Right atrium auricular region (tissue), 2 donors: ENCODE measurements at regions not wholly inside any gene's neighbourhood (a gene's known extent, or its start where the extent isn't known, plus 50 kb on each side); places are given as distances from the start of the nearest gene placed in this dataset.

Experiments used
- DNase-seq: peaks from one replicate; pipeline ENCODE4 v3.0.0-alpha.2; 2019; ENCODE audit warnings: low spot score
- H3K27ac ChIP-seq, 2 donors: fragments of 200-600 bp; sonication (generic); 1 replicate in 1 of 2; 2 replicates in 1 of 2; pipeline ENCODE4 v1.5.1; 2016 to 2019
- H3K27me3 ChIP-seq, 2 donors: fragments of 200-600 bp; sonication (generic); one replicate each; pipeline versions ENCODE4 v1.5.1 to v1.6.0; 2017 to 2019
- H3K36me3 ChIP-seq: fragments of 200-600 bp; sonication (generic); one replicate; pipeline ENCODE4 v1.5.1; 2016
- H3K4me1 ChIP-seq, 2 donors: fragments of 200-600 bp; sonication (generic); one replicate each; pipeline versions ENCODE4 v1.5.1 to v1.6.0; 2017 to 2019
- H3K4me3 ChIP-seq, 2 donors: fragments of 200-600 bp; sonication (generic); 1 replicate in 1 of 2; 2 replicates in 1 of 2; pipeline ENCODE4 v1.5.1; 2017 to 2019; ENCODE audit warnings: mild to moderate bottlenecking in 1 of 2, moderate library complexity in 1 of 2
- H3K9me3 ChIP-seq, 2 donors: fragments of 200-600 bp; sonication (generic); one replicate each; pipeline ENCODE4 v1.5.1; 2019
- CTCF ChIP-seq, 2 donors: fragments of 200-600 bp; sonication (generic); IDR thresholded peaks; one replicate each; pipeline ENCODE4 v1.5.1; 2019; ENCODE audit warnings: antibody characterized with exemption in 2 of 2
- microRNA counts, 2 donors: library from miRNA; unstranded; fragments of <30 nt; microRNA quantifications; one replicate each; lab custom pipeline; 2016 to 2017
- microRNA-seq, 2 donors: library from miRNA; unstranded; fragments of <30 nt; microRNA quantifications; one replicate each; pipeline ENCODE4, GENCODE V29; 2016 to 2017; ENCODE audit warnings: borderline number of aligned reads in 2 of 2, borderline replicate concordance in 1 of 2

- no peak for DNase-seq
Measured at GRCh38 chr18:35918564-35918963, 53.9 kb upstream of the RMP24 start.

GRCh38 chr18:35919179-35919578, 53.3 kb upstream of the RMP24 start:
- no peak for DNase-seq
- H3K4me1 ChIP-seq = no peaks in the 10 kb centered on the region
- no peak overlapping the region for H3K27ac ChIP-seq
- no peaks in the 10 kb centered on the region for H3K36me3 ChIP-seq
- no peak overlapping the region for H3K4me3 ChIP-seq
- H3K9me3 ChIP-seq = no peaks in the 10 kb centered on the region
- no peak for TF ChIP-seq CTCF (IDR thresholded peaks at IDR 0.05)
- no peaks in the 10 kb centered on the region for H3K27me3 ChIP-seq

More at GRCh38 chr18:35918564-35918963, 53.9 kb upstream of the RMP24 start:
- H3K27ac ChIP-seq = no peak overlapping the region
- no peaks in the 10 kb centered on the region for H3K9me3 ChIP-seq
- H3K4me3 ChIP-seq = no peak overlapping the region
- H3K4me1 ChIP-seq = no peaks in the 10 kb centered on the region
- no peak for TF ChIP-seq CTCF (IDR thresholded peaks at IDR 0.05)
- no peaks in the 10 kb centered on the region for H3K27me3 ChIP-seq
- no peaks in the 10 kb centered on the region for H3K36me3 ChIP-seq

GRCh38 chr18:35920623-35921022, 51.9 kb upstream of the RMP24 start:
- no peak for DNase-seq
- TF ChIP-seq CTCF (IDR thresholded peaks at IDR 0.05) = no peak
- Histone ChIP-seq H3K27me3 (no peaks in the 10 kb centered on the region), H3K9me3 (no peaks in the 10 kb centered on the region), H3K4me1 (no peaks in the 10 kb centered on the region), H3K4me3 (no peak overlapping the region), H3K36me3 (no peaks in the 10 kb centered on the region), H3K27ac (no peak overlapping the region)

MicroRNAs encoded in the stretch of these regions (microRNA counts, 767-probe panel; counts per million panel counts)
- 0 to 1,837 counts per million in 2 donors for microRNA hsa-miR-187-3p (lab: Ali Mortazavi, UCI)

Small RNAs in the stretch of these regions (microRNA-seq; reads per million reads assigned to microRNA genes)
- gene MIR187 = 389 to 489 reads per million in 2 donors
